Calu3 (cell line): ENCODE measurements at regions not wholly inside any gene's neighbourhood (a gene's known extent, or its start where the extent isn't known, plus 50 kb on each side); places are given as distances from the start of the nearest gene placed in this dataset.

ENCODE experiments used
- BruUV-seq: library from RNA; stranded (reverse); fragments of 400-500 nt; replicated peaks from 2 replicates; lab custom pipeline; 2021; lab: Mats Ljungman, UMichigan
- CTCF ChIA-PET: fragments of 300-600 bp; sonication (Branson Sonifier 250); formaldehyde crosslinking; loops from one replicate; lab custom pipeline; 2022; ENCODE audit warnings: antibody characterized with exemption; lab: Charles Lee
- DNase-seq: peaks from one replicate; pipeline ENCODE4 v3.0.0; 2022
- H3K27ac Mint-ChIP-seq: one replicate; pipeline ENCODE4 v1.8.0; 2022; ENCODE audit warnings: mixed read lengths; ENCODE audit not compliant: unreplicated experiment
- H3K27me3 Mint-ChIP-seq: one replicate; pipeline ENCODE4 v1.8.0; 2022; ENCODE audit warnings: mixed read lengths; ENCODE audit not compliant: unreplicated experiment
- H3K36me3 Mint-ChIP-seq: one replicate; pipeline ENCODE4 v1.8.0; 2022; ENCODE audit warnings: mild to moderate bottlenecking, moderate library complexity, mixed read lengths; ENCODE audit not compliant: insufficient read depth, unreplicated experiment
- H3K4me1 Mint-ChIP-seq: one replicate; pipeline ENCODE4 v1.8.0; 2022; ENCODE audit warnings: mild to moderate bottlenecking, low read depth, mixed read lengths; ENCODE audit not compliant: unreplicated experiment
- H3K4me3 Mint-ChIP-seq: one replicate; pipeline ENCODE4 v1.8.0; 2022; ENCODE audit warnings: mild to moderate bottlenecking, low read depth, moderate library complexity, mixed read lengths; ENCODE audit not compliant: unreplicated experiment
- H3K9me3 Mint-ChIP-seq: one replicate; pipeline ENCODE4 v1.8.0; 2022; ENCODE audit warnings: low read depth, mixed read lengths; ENCODE audit not compliant: unreplicated experiment
- CTCF ChIP-seq: fragments of 200-600 bp; IDR thresholded peaks from one replicate; pipeline ENCODE4 v1.8.0; 2022; ENCODE audit warnings: antibody characterized with exemption; ENCODE audit not compliant: unreplicated experiment
- intact Hi-C: fragments of 100-400 bp; cut with micrococcal nuclease; formaldehyde crosslinking; loops from one replicate; pipeline ENCODE4 v1.10.0; 2022; ENCODE audit not compliant: unreplicated experiment

GRCh38 chr2:181189951-181190350 lies 209.5 kb downstream of the UBE2E3 start:
- no peak for DNase-seq
- Mint-ChIP-seq H3K36me3 (no peaks in the 10 kb centered on the region), H3K27ac (no peak overlapping the region), H3K4me3 (no peak overlapping the region), H3K27me3 (no peaks in the 10 kb centered on the region), H3K4me1 (no peaks in the 10 kb centered on the region), H3K9me3 (no peaks in the 10 kb centered on the region)
- BruUV-seq = no TSS peak
- CTCF ChIA-PET = no interaction called here
- TF ChIP-seq CTCF = no peak
- intact Hi-C loops = no loop called here

GRCh38 chr2:181190711-181191110 lies 210.3 kb downstream of the UBE2E3 start:
- TF ChIP-seq CTCF = no peak
- no peaks in the 10 kb centered on the region for H3K27me3 Mint-ChIP-seq
- DNase-seq = no peak
- intact Hi-C loops = no loop called here
- CTCF ChIA-PET = no interaction called here
- no peaks in the 10 kb centered on the region for H3K4me1 Mint-ChIP-seq
- BruUV-seq = no TSS peak
- H3K4me3 Mint-ChIP-seq = no peak overlapping the region
- H3K36me3 Mint-ChIP-seq = no peaks in the 10 kb centered on the region
- H3K9me3 Mint-ChIP-seq = no peaks in the 10 kb centered on the region
- no peak overlapping the region for H3K27ac Mint-ChIP-seq

GRCh38 chr2:181193550-181193949 lies 213.1 kb downstream of the UBE2E3 start:
- no peak for DNase-seq
- Mint-ChIP-seq H3K27ac (no peak overlapping the region), H3K4me1 (no peaks in the 10 kb centered on the region), H3K27me3 (no peaks in the 10 kb centered on the region), H3K9me3 (no peaks in the 10 kb centered on the region), H3K36me3 (no peaks in the 10 kb centered on the region), H3K4me3 (no peak overlapping the region)
- BruUV-seq = no TSS peak
- intact Hi-C loops = no loop called here
- TF ChIP-seq CTCF = no peak
- CTCF ChIA-PET = no interaction called here

- no peaks in the 10 kb centered on the region for H3K27me3 Mint-ChIP-seq
- intact Hi-C loops = no loop called here
- H3K4me1 Mint-ChIP-seq = no peaks in the 10 kb centered on the region
- CTCF ChIA-PET = no interaction called here
- no peaks in the 10 kb centered on the region for H3K9me3 Mint-ChIP-seq
- TF ChIP-seq CTCF = no peak
- no peak for DNase-seq
- BruUV-seq = no TSS peak
- no peaks in the 10 kb centered on the region for H3K36me3 Mint-ChIP-seq
- peak overlapping the region; percentile 47 for H3K27ac Mint-ChIP-seq
- no peak overlapping the region for H3K4me3 Mint-ChIP-seq
Measured at GRCh38 chr2:181196401-181196800, 216.0 kb downstream of the UBE2E3 start.
